ENCODE measurements at regions not wholly inside any gene's neighbourhood (a gene's known extent, or its start where the extent isn't known, plus 50 kb on each side); places are given as distances from the start of the nearest gene placed in this dataset.

DNA sequence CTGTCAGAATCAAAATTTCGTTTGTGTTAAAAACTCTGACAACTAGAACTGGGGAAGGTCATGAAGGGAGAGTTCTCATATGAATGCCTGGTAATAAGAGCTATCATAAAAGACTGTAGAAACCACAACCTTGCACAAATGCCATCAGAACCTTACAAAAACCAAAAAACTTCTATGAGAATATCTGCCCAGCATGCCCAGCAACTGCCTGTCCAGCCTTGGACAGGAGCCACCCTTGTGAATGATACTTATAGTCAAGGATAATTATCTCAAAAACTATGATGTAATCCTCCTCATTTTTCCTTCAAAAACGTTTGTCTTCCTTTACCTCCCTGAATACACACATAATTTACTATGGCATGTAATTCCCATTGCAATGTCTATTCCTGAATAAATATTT lies 53.4 kb upstream of the C1orf185 start:
- WGBS, 2 donors: 36 to 49% methylated on average over 2 of the region's 2 CpGs
- Histone ChIP-seq H3K9me3 (no peaks in the 10 kb centered on the region), H3K4me1 (no peaks in the 10 kb centered on the region), H3K36me3 (ENCODE audit: low read depth, missing control alignments) (no peaks in the 10 kb centered on the region), H3K27ac (no peak overlapping the region), H3K4me3 (no peak overlapping the region), H3K27me3 (no peaks in the 10 kb centered on the region)
- TF ChIP-seq, protein P1, sequence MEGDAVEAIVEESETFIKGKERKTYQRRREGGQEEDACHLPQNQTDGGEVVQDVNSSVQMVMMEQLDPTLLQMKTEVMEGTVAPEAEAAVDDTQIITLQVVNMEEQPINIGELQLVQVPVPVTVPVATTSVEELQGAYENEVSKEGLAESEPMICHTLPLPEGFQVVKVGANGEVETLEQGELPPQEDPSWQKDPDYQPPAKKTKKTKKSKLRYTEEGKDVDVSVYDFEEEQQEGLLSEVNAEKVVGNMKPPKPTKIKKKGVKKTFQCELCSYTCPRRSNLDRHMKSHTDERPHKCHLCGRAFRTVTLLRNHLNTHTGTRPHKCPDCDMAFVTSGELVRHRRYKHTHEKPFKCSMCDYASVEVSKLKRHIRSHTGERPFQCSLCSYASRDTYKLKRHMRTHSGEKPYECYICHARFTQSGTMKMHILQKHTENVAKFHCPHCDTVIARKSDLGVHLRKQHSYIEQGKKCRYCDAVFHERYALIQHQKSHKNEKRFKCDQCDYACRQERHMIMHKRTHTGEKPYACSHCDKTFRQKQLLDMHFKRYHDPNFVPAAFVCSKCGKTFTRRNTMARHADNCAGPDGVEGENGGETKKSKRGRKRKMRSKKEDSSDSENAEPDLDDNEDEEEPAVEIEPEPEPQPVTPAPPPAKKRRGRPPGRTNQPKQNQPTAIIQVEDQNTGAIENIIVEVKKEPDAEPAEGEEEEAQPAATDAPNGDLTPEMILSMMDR (IDR thresholded peaks at IDR 0.05): no peak
- TF ChIP-seq POLR2A (IDR thresholded peaks at IDR 0.05): no peak
- intact Hi-C loops (cut with DNase I; ENCODE audit: low total_unique reads): no loop called here
- no peak for DNase-seq

Data from testis (tissue), 2 donors.